ENCODE measurements at regions not wholly inside any gene's neighbourhood (a gene's known extent, or its start where the extent isn't known, plus 50 kb on each side); places are given as distances from the start of the nearest gene placed in this dataset.

- TF ChIP-seq YY1 (IDR thresholded peaks at IDR 0.05; ENCODE audit: insufficient read depth, insufficient read length): no peak
- TF ChIP-seq ZNF274 (IDR thresholded peaks at IDR 0.05; ENCODE audit: low read depth, low read length): no peak
Measured at GRCh38 chr6:140548366-140548765, 1173.9 kb upstream of the CITED2 start.
